Astrocyte of the cerebellum (primary cell): ENCODE measurements at regions not wholly inside any gene's neighbourhood (a gene's known extent, or its start where the extent isn't known, plus 50 kb on each side); places are given as distances from the start of the nearest gene placed in this dataset.

ENCODE experiments used
- DNase-seq: peaks from one replicate; pipeline ENCODE4 v3.0.0-alpha.2; 2011; ENCODE audit warnings: low read depth
- H3K4me3 ChIP-seq: 2 replicates; pipeline ENCODE4 v1.5.1; 2011; ENCODE audit warnings: mild to moderate bottlenecking, low read depth, low read length, moderate library complexity
- in situ Hi-C: cut with HindIII; loops from 2 replicates; pipeline ENCODE4 v1.10.0; 2017; ENCODE audit warnings: low sequenced_read_pairs
- TF ChIP-seq, protein P1 (sequence below): IDR thresholded peaks from 2 replicates; pipeline ENCODE4 v1.5.1; 2012; ENCODE audit warnings: low read length, low read depth, moderate library complexity, mild to moderate bottlenecking; ENCODE audit errors: missing control alignments

DNA sequence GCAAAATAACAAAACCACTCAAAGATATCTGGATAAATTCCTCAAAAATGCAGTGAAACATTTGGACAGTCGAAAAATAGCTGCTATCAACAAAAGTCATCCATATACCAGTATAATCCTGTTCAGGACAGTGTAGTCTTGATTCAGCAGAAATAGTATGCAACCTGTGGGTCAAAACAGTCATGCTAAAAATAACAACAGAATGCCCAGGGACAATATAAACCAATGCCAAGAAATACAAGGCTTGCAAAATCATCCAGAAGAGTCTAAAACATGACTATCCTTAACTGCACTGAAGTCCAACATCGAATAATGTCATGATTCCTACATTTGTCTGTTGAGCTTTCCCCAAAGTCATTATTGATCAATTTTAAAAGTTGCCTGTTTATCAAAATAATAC, 425.9 kb downstream of the FSCB start:
- no peak overlapping the region for H3K4me3 ChIP-seq
- DNase-seq = no peak
- TF ChIP-seq, protein P1, sequence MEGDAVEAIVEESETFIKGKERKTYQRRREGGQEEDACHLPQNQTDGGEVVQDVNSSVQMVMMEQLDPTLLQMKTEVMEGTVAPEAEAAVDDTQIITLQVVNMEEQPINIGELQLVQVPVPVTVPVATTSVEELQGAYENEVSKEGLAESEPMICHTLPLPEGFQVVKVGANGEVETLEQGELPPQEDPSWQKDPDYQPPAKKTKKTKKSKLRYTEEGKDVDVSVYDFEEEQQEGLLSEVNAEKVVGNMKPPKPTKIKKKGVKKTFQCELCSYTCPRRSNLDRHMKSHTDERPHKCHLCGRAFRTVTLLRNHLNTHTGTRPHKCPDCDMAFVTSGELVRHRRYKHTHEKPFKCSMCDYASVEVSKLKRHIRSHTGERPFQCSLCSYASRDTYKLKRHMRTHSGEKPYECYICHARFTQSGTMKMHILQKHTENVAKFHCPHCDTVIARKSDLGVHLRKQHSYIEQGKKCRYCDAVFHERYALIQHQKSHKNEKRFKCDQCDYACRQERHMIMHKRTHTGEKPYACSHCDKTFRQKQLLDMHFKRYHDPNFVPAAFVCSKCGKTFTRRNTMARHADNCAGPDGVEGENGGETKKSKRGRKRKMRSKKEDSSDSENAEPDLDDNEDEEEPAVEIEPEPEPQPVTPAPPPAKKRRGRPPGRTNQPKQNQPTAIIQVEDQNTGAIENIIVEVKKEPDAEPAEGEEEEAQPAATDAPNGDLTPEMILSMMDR = no peak
- in situ Hi-C loops = no loop called here

DNA sequence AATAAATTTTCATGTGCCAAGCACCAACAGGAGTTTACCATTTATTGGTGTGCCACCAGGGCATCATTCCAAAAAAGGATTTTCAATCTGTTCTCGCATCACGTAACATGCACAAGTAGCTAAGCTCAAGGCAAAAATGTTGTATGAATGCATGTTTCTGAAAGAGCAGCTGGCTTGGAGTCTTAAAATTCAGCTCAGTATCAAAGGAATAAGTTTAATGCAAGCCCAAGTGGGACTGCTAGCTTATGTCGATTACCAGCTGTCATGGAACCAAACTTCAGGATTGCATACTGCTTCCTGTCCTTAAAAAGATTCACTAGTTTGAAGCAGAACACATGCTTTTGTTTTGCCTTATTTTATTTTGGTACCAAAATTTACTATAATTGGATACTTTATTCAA, 437.0 kb downstream of the FSCB start:
- TF ChIP-seq, protein P1 = no peak
- in situ Hi-C loops = no loop called here
- no peak overlapping the region for H3K4me3 ChIP-seq
- no peak for DNase-seq

DNA sequence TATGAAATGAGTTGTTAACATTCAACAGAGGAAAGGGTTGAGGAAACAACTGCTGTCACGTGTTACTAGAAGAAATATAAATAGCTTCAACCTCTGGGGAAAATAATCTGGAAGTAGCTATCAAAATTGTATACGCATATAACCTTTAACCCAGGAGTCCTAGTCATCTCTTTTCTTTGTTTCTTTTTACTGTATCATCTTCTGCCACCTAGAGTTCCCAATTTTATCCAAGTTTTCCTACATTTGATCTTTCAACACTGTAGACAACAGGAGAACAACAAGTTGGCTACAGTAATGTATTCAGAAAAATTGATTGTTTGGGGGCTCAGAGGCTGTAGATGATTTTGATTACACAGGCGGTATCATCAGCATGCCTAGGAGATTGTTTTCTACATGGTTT, 453.7 kb downstream of the FSCB start:
- TF ChIP-seq, protein P1 = no peak
- DNase-seq = no peak
- in situ Hi-C loops = no loop called here
- no peak overlapping the region for H3K4me3 ChIP-seq

DNA sequence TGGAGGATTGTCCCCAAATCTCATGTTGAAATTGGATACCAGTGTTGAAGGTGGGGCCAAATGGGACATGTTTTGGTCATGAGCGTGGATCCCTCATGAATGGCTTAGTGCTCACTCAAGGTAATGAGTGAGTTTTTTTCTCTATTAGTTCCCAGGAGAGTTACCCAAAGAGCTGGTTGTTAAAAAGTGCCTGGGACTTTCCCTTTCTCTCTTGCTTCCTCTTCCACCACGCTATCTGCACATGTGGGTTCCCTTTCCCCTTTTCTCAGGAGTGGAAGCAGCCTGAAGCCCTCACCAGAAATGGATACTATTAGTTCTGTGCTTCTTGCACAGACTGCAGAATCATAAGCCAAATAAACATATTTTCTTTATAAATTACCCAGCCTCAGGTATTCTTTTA, 465.4 kb downstream of the FSCB start:
- DNase-seq = no peak
- in situ Hi-C loops = no loop called here
- no peak overlapping the region for H3K4me3 ChIP-seq
- TF ChIP-seq, protein P1 = no peak

DNA sequence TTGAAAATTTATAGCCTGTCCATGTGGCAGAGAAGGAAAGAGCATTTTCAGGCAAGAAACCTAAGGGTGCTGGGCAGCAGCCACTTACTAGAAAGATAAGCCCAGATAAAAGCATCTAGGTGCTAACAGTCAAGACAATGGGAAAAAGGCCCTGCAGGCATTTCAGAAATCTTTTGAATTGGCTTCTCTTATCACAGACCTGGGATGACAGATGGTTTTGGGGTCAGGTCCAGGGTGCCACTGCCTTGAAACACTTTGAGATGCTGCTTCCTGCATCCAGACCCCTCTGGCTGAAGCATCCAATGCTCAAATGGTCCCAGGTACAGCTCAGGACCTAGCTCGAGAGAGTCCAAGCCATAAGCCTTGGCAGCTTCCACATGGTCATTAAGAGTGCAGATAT, 466.5 kb downstream of the FSCB start:
- no peak for DNase-seq
- H3K4me3 ChIP-seq = no peak overlapping the region
- TF ChIP-seq, protein P1 = no peak
- in situ Hi-C loops = no loop called here

DNA sequence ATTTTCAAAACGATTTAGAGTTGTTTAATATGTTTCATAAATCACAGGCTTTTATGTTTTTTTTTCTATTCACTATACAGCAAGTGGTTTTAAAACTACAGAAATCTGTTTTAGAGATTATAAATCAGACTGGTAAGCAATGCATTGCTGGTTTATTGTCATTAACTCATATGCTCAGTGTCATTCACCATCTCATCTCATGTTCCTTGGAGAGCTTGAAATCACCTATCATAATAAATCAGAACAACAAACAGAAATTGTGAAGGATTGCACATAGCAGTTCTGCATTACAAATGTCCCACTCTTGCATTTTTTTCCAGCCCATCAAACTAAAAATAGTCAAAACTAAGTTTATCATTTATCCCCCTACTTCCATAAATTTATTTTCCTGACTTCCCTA, 470.8 kb downstream of the FSCB start:
- in situ Hi-C loops = no loop called here
- no peak overlapping the region for H3K4me3 ChIP-seq
- TF ChIP-seq, protein P1 = no peak
- no peak for DNase-seq

DNA sequence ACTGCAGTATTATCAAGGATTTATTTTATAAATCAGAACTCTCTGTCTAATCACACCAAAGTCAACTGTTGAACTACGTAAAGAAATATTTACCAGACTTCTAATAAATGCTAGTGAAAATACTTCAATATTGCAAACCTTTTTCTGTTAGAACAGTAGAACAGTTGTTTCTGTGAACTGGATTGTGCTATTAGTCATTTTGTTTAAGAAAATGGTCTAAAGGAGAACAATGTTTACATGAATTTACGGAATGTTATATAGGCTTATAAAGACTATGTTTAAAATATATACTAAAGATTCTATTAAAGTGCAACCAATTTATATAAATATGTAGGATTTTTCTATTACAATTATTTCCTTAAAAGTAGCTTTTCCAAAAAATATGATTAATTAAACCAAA, 471.4 kb downstream of the FSCB start:
- no peak overlapping the region for H3K4me3 ChIP-seq
- TF ChIP-seq, protein P1 = no peak
- in situ Hi-C loops = no loop called here
- no peak for DNase-seq
